ENCODE measurements at regions not wholly inside any gene's neighbourhood (a gene's known extent, or its start where the extent isn't known, plus 50 kb on each side); places are given as distances from the start of the nearest gene placed in this dataset.

DNA sequence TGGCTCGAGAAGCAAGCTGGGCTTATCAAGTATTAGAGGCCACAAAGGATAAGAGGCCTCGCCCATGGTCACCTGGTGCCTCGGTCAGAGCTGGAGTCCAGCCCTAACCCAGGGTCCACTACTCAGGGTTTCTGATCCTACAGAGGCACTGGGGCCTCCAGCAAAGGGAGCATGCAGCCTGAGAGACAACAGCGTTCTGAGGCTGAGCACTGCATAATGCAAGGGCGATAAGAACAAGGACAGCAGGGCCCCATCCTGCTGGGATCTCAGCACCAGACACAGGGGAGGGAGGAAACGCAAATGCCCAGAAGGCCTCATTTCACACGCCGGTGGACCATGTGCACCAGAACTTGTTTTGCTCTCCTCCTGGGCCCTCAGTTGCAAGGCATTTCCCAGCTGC is 63.0 kb downstream of the C5orf15 start:
- Mint-ChIP-seq H3K27me3 (no peaks in the 10 kb centered on the region), H3K4me1 (no peaks in the 10 kb centered on the region), H3K4me3 (no peak overlapping the region), H3K36me3 (ENCODE audit: low read depth) (no peaks in the 10 kb centered on the region), H3K9me3 (ENCODE audit: low read depth) (no peaks in the 10 kb centered on the region), H3K27ac (no peak overlapping the region)
- no peak for ATAC-seq
- intact Hi-C loops (cut with DNase I, micrococcal nuclease): no loop called here
- POLR2A ChIA-PET: no interaction called here
- CTCF ChIA-PET: interaction anchor here (0.7 to 1.8 kb wide), 5 partner anchors 12 to 94 kb away, joined by 3 to 6 read pairs (median 4); no protein-coding TSS in a partner anchor
- DNase-seq: no peak

DNA sequence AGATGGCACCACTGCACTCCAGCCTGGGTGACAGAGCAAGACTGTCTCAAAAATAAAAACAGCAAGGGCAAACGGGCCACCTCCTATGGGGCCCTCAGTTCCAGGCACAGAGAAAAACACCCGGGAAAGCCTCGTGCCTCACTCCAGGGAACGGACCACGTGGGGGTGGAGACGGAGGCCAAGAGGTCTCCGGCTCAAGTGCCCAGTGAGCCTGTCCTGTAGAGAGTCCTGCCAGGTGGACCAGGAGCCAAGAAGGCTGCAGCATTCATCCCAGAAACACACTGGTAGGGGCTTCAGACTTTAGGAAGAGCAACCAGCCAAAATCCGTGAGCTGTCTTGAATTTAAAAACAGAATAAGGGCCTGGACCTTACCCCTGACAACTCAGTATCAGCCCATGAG is 63.8 kb downstream of the C5orf15 start:
- no peaks in the 10 kb centered on the region for H3K27me3 Mint-ChIP-seq
- CTCF ChIA-PET: interaction anchor here (0.7 to 1.2 kb wide), 2 partner anchors 35 to 92 kb away, joined by 3 to 5 read pairs; no protein-coding TSS in a partner anchor
- no peaks in the 10 kb centered on the region for H3K9me3 Mint-ChIP-seq (ENCODE audit: low read depth)
- POLR2A ChIA-PET: no interaction called here
- ATAC-seq (no peak), DNase-seq (no peak)
- H3K4me3 Mint-ChIP-seq: no peak overlapping the region
- no peaks in the 10 kb centered on the region for H3K4me1 Mint-ChIP-seq
- intact Hi-C loops (cut with DNase I, micrococcal nuclease): no loop called here
- H3K27ac Mint-ChIP-seq: no peak overlapping the region
- H3K36me3 Mint-ChIP-seq (ENCODE audit: low read depth): no peaks in the 10 kb centered on the region

- Mint-ChIP-seq H3K9me3 (ENCODE audit: low read depth) (no peaks in the 10 kb centered on the region), H3K36me3 (ENCODE audit: low read depth) (no peaks in the 10 kb centered on the region), H3K4me1 (no peaks in the 10 kb centered on the region), H3K27ac (no peak overlapping the region), H3K4me3 (no peak overlapping the region), H3K27me3 (no peaks in the 10 kb centered on the region)
- POLR2A ChIA-PET: no interaction called here
- intact Hi-C loops (cut with DNase I, micrococcal nuclease): no loop called here
- no peak for ATAC-seq
- CTCF ChIA-PET: interaction anchor here (0.9 kb wide), 1 partner anchor 46 kb away, joined by 3 read pairs; no protein-coding TSS in a partner anchor
- no peak for DNase-seq
Observed at GRCh38 chr5:133902511-133903118, 65.8 kb downstream of the C5orf15 start.

DNA sequence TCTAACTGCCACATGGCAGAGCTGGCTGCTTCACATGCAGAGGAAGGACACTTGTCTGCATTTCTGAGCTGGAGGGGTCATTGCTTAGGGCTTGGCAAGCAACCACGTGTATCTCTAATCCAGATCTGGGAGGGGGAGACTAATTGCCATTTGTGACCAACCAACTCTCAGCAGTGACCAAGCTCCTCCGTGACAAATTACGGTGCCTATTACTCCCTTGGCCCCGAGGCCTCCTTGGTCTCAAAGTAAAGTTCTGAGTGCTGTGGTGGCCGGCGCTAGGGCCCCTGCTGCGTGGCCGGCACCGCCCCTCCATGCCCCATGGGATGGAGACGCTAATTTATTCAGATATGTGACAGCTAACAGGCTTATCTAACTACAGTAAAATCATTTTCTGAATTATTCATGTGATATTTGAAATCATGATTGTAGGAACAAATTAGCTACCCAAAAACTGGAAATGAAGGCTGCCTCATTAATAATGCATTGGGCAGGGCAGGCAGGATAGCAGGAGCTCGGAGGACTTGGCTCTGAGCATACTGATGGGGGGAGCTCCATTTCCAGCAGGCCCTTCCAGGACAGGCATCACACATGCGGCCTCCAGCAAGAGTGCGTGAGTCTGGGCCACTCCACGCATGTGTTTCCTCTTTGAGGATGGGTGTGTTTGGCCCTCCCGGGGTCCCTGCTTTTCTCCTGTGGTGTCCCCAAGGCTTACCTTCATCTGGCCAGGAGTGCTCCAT is 67.7 kb downstream of the C5orf15 start:
- H3K27me3 Mint-ChIP-seq: no peaks in the 10 kb centered on the region
- H3K4me3 Mint-ChIP-seq: no peak overlapping the region
- H3K27ac Mint-ChIP-seq: no peak overlapping the region
- H3K36me3 Mint-ChIP-seq (ENCODE audit: low read depth): no peaks in the 10 kb centered on the region
- intact Hi-C loops (cut with DNase I, micrococcal nuclease): no loop called here
- ATAC-seq: no peak
- CTCF ChIA-PET: interaction anchor here (0.8 kb wide), 1 partner anchor 880 kb away, joined by 4 read pairs; no protein-coding TSS in a partner anchor
- no peak for DNase-seq
- H3K4me1 Mint-ChIP-seq: peaks cover 4% of the 10 kb centered on the region
- POLR2A ChIA-PET: no interaction called here
- no peaks in the 10 kb centered on the region for H3K9me3 Mint-ChIP-seq (ENCODE audit: low read depth)

DNA sequence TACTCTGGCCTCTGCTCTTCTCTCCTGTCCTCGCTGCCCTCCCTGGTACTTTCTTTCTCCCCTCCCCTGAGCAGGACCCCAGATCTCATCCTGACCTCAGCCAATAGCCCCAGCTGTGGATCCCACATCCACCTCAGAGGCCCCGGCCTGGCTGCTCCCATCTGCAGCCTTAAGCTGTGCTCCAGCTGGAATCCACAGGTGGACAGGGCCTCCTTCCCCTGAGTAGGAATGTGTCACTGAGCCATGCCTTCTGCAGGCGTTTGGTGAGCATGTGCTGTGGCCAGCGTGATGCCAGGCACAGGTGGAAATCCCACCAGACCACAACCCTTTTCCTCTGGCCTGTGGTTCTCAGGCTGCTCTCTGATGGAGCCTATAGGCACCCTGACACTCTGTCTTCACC is 68.9 kb downstream of the C5orf15 start:
- no peaks in the 10 kb centered on the region for H3K27me3 Mint-ChIP-seq
- DNase-seq (no peak), ATAC-seq (no peak)
- no peak overlapping the region for H3K4me3 Mint-ChIP-seq
- ChIA-PET CTCF (no interaction called here), POLR2A (no interaction called here)
- H3K36me3 Mint-ChIP-seq (ENCODE audit: low read depth): no peaks in the 10 kb centered on the region
- intact Hi-C loops (cut with DNase I, micrococcal nuclease): no loop called here
- no peak overlapping the region for H3K27ac Mint-ChIP-seq
- peaks cover 4% of the 10 kb centered on the region for H3K4me1 Mint-ChIP-seq
- no peaks in the 10 kb centered on the region for H3K9me3 Mint-ChIP-seq (ENCODE audit: low read depth)

- Mint-ChIP-seq H3K4me3 (no peak overlapping the region), H3K27me3 (no peaks in the 10 kb centered on the region), H3K27ac (no peak overlapping the region), H3K4me1 (peaks cover 4% of the 10 kb centered on the region), H3K9me3 (ENCODE audit: low read depth) (no peaks in the 10 kb centered on the region), H3K36me3 (ENCODE audit: low read depth) (no peaks in the 10 kb centered on the region)
- ChIA-PET CTCF (interaction anchor here (1.5 kb wide), 1 partner anchor 29 kb away, joined by 5 read pairs; no protein-coding TSS in a partner anchor), POLR2A (no interaction called here)
- no peak for ATAC-seq
- intact Hi-C loops (cut with DNase I, micrococcal nuclease): no loop called here
- DNase-seq: no peak
Observed at GRCh38 chr5:133898440-133898839, 70.0 kb downstream of the C5orf15 start.

- Mint-ChIP-seq H3K27me3 (no peaks in the 10 kb centered on the region), H3K36me3 (ENCODE audit: low read depth) (no peaks in the 10 kb centered on the region), H3K27ac (no peak overlapping the region), H3K4me3 (no peak overlapping the region), H3K4me1 (peaks cover 4% of the 10 kb centered on the region), H3K9me3 (ENCODE audit: low read depth) (no peaks in the 10 kb centered on the region)
- DNase-seq (no peak), ATAC-seq (no peak)
- POLR2A ChIA-PET: no interaction called here
- CTCF ChIA-PET: interaction anchor here (1.5 kb wide), 1 partner anchor 28 kb away, joined by 5 read pairs; no protein-coding TSS in a partner anchor
- intact Hi-C loops (cut with DNase I, micrococcal nuclease): no loop called here
Observed at GRCh38 chr5:133897431-133897830, 71.0 kb downstream of the C5orf15 start.

GRCh38 chr5:133896873-133897272 is 71.6 kb downstream of the C5orf15 start:
- H3K27ac Mint-ChIP-seq: no peak overlapping the region
- ChIA-PET POLR2A (no interaction called here), CTCF (no interaction called here)
- no peak overlapping the region for H3K4me3 Mint-ChIP-seq
- intact Hi-C loops (cut with DNase I, micrococcal nuclease): no loop called here
- no peaks in the 10 kb centered on the region for H3K27me3 Mint-ChIP-seq
- H3K4me1 Mint-ChIP-seq: peaks cover 4% of the 10 kb centered on the region
- no peaks in the 10 kb centered on the region for H3K36me3 Mint-ChIP-seq (ENCODE audit: low read depth)
- no peak for DNase-seq
- H3K9me3 Mint-ChIP-seq (ENCODE audit: low read depth): no peaks in the 10 kb centered on the region
- ATAC-seq: no peak

DNA sequence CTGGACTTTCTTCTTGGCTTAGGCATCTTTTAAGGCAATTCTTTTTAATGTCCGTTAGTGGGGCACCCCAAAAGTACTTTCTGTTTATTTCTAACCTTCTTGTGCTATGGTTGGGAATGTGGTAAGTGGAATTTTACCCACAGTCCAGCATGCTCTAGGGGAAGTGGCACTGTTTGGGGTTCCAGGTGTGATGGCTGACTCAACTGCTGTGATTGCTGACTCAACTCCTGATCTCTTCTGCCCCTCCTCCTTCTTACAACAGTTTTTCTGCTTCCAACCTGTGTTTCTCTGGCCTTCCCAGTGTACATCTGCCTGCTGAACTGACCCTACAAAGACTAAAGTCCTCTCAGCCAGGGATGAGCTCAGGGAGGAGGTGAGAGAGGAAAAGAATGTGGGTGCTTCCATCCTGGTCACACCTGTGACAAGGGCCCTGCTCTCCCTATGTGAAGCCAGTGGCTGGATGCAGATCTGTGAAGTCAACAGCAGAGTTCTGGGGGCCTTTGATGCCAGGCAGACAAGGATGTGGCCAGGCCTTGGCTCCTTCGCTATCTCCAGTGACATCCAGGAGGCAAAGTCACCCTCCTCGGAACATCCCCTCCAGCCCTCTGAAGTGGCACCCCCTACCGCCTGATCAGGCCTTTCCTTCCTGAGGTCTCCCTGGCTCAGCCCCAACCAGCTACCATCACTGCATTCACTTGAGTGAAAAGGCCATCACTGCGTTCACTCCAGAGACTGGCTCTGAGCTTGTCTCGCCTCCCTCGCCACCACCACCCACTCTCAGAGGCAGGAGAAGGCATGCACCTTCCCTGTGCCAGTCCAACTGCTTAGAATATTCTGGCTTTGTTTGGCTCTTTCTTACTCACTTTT is 72.2 kb downstream of the C5orf15 start:
- no peaks in the 10 kb centered on the region for H3K36me3 Mint-ChIP-seq (ENCODE audit: low read depth)

GRCh38 chr5:133894143-133894542 is 74.3 kb downstream of the C5orf15 start:
- CTCF ChIA-PET: interaction anchor here (0.7 to 1.9 kb wide), 4 partner anchors 12 to 406 kb away, joined by 3 to 6 read pairs (median 4); no protein-coding TSS in a partner anchor

More for the DNA sequence above, 72.2 kb downstream of the C5orf15 start:
- no peaks in the 10 kb centered on the region for H3K9me3 Mint-ChIP-seq (ENCODE audit: low read depth)
- intact Hi-C loops (cut with DNase I, micrococcal nuclease): no loop called here
- ATAC-seq (peak; percentile 60), DNase-seq (no peak)
- ChIA-PET POLR2A (no interaction called here), CTCF (no interaction called here)
- no peak overlapping the region for H3K27ac Mint-ChIP-seq
- peaks cover 4% of the 10 kb centered on the region for H3K4me1 Mint-ChIP-seq
- no peak overlapping the region for H3K4me3 Mint-ChIP-seq
- H3K27me3 Mint-ChIP-seq: no peaks in the 10 kb centered on the region

GRCh38 chr5:133892774-133893173 is 75.7 kb downstream of the C5orf15 start:
- peaks cover 4% of the 10 kb centered on the region for H3K4me1 Mint-ChIP-seq
- H3K27ac Mint-ChIP-seq: no peak overlapping the region
- no peak overlapping the region for H3K4me3 Mint-ChIP-seq
- ChIA-PET POLR2A (no interaction called here), CTCF (interaction anchor here (1.9 kb wide), 1 partner anchor 13 kb away, joined by 6 read pairs; no protein-coding TSS in a partner anchor)
- DNase-seq: no peak
- no peak for ATAC-seq
- H3K9me3 Mint-ChIP-seq (ENCODE audit: low read depth): no peaks in the 10 kb centered on the region
- no peaks in the 10 kb centered on the region for H3K27me3 Mint-ChIP-seq
- intact Hi-C loops (cut with DNase I, micrococcal nuclease): no loop called here
- H3K36me3 Mint-ChIP-seq (ENCODE audit: low read depth): no peaks in the 10 kb centered on the region

More at GRCh38 chr5:133894143-133894542, 74.3 kb downstream of the C5orf15 start:
- Mint-ChIP-seq H3K4me1 (peaks cover 4% of the 10 kb centered on the region), H3K4me3 (no peak overlapping the region), H3K9me3 (ENCODE audit: low read depth) (no peaks in the 10 kb centered on the region), H3K27me3 (no peaks in the 10 kb centered on the region), H3K36me3 (ENCODE audit: low read depth) (no peaks in the 10 kb centered on the region), H3K27ac (no peak overlapping the region)
- intact Hi-C loops (cut with DNase I, micrococcal nuclease): no loop called here
- POLR2A ChIA-PET: no interaction called here
- no peak for ATAC-seq
- DNase-seq: no peak
